ENCODE measurements at regions not wholly inside any gene's neighbourhood (a gene's known extent, or its start where the extent isn't known, plus 50 kb on each side); places are given as distances from the start of the nearest gene placed in this dataset.

DNA sequence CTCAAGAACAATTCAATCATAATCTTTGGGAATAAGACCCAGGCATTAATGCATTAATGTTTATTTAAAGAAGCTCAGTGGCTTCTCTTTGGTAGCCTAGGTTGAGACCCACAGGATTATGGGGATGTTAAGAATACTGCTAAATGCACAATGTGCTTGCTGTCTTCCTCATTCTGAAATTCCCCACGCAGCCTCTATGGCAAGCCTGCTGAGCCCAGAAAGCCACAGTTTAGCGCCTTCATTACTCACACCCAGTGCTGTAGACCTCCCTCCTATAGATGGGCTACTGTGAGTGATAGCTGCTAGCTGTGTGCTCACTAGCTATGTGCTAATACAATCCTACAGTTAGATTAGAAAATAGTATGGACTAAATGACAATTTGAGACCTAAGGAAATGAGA, 90.6 kb downstream of the TNFSF13B start:
- TF ChIP-seq, protein P1, sequence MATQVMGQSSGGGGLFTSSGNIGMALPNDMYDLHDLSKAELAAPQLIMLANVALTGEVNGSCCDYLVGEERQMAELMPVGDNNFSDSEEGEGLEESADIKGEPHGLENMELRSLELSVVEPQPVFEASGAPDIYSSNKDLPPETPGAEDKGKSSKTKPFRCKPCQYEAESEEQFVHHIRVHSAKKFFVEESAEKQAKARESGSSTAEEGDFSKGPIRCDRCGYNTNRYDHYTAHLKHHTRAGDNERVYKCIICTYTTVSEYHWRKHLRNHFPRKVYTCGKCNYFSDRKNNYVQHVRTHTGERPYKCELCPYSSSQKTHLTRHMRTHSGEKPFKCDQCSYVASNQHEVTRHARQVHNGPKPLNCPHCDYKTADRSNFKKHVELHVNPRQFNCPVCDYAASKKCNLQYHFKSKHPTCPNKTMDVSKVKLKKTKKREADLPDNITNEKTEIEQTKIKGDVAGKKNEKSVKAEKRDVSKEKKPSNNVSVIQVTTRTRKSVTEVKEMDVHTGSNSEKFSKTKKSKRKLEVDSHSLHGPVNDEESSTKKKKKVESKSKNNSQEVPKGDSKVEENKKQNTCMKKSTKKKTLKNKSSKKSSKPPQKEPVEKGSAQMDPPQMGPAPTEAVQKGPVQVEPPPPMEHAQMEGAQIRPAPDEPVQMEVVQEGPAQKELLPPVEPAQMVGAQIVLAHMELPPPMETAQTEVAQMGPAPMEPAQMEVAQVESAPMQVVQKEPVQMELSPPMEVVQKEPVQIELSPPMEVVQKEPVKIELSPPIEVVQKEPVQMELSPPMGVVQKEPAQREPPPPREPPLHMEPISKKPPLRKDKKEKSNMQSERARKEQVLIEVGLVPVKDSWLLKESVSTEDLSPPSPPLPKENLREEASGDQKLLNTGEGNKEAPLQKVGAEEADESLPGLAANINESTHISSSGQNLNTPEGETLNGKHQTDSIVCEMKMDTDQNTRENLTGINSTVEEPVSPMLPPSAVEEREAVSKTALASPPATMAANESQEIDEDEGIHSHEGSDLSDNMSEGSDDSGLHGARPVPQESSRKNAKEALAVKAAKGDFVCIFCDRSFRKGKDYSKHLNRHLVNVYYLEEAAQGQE (IDR thresholded peaks at IDR 0.05; ENCODE audit: low read depth) = no peak
- no peak for TF ChIP-seq ZFX (IDR thresholded peaks at IDR 0.05)
- no peak for TF ChIP-seq POLR2AphosphoS5 (IDR thresholded peaks at IDR 0.05; ENCODE audit: low read depth, low read length)
- TF ChIP-seq, protein P2, sequence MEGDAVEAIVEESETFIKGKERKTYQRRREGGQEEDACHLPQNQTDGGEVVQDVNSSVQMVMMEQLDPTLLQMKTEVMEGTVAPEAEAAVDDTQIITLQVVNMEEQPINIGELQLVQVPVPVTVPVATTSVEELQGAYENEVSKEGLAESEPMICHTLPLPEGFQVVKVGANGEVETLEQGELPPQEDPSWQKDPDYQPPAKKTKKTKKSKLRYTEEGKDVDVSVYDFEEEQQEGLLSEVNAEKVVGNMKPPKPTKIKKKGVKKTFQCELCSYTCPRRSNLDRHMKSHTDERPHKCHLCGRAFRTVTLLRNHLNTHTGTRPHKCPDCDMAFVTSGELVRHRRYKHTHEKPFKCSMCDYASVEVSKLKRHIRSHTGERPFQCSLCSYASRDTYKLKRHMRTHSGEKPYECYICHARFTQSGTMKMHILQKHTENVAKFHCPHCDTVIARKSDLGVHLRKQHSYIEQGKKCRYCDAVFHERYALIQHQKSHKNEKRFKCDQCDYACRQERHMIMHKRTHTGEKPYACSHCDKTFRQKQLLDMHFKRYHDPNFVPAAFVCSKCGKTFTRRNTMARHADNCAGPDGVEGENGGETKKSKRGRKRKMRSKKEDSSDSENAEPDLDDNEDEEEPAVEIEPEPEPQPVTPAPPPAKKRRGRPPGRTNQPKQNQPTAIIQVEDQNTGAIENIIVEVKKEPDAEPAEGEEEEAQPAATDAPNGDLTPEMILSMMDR (IDR thresholded peaks at IDR 0.05 in 2 of 3, conservative IDR thresholded peaks at IDR 0.05 in 1 of 3; ENCODE audit: borderline replicate concordance in 1 of 3, insufficient read depth in 1 of 3, low read depth in 2 of 3, low read length in 2 of 3) = no peak
- no peak for TF ChIP-seq MAX (IDR thresholded peaks at IDR 0.05)
- TF ChIP-seq SIN3A (IDR thresholded peaks at IDR 0.05; ENCODE audit: low read depth) = no peak
- no peak for TF ChIP-seq EZH2 (IDR thresholded peaks at IDR 0.05)
- no peak for TF ChIP-seq ATF3 (IDR thresholded peaks at IDR 0.05)

Data from HCT116 (cell line).